ENCODE measurements at regions not wholly inside any gene's neighbourhood (a gene's known extent, or its start where the extent isn't known, plus 50 kb on each side); places are given as distances from the start of the nearest gene placed in this dataset.

GRCh38 chr2:225738735-225739134 is 339.2 kb downstream of the NYAP2 start:
- Histone ChIP-seq H3K4me1 (ENCODE audit: control insufficient read depth, insufficient read depth, low read length) (peaks cover 15% of the 10 kb centered on the region), H3K36me3 (ENCODE audit: control insufficient read depth, insufficient read depth, low read length) (no peaks in the 10 kb centered on the region), H3K27me3 (ENCODE audit: control insufficient read depth, insufficient read depth, low read length) (no peaks in the 10 kb centered on the region), H3K4me3 (ENCODE audit: low read depth in 2 of 2, low read length in 2 of 2) (no peak overlapping the region), H3K27ac (ENCODE audit: low read length) (peak overlapping the region; percentile 1; the same call in 1 of the 2 replicates), H3K9me3 (ENCODE audit: control insufficient read depth, insufficient read depth, low read depth, low read length) (no peaks in the 10 kb centered on the region; the same call in 1 of the 2 replicates)
- ChIA-PET POLR2A (no interaction called here), CTCF (no interaction called here)
- intact Hi-C loops (cut with micrococcal nuclease; ENCODE audit: unreplicated experiment) (no loop called here), in situ Hi-C loops (cut with HindIII; ENCODE audit: low pct_unique_long_range_greater_than_20kb, low sequenced_read_pairs) (no loop called here)
- ATAC-seq: no peak
- BruUV-seq (replicated peaks): no TSS peak
- DNase-seq (ENCODE audit: low read depth, low spot score): no peak
- TF ChIP-seq CTCF (IDR thresholded peaks at IDR 0.05): no peak
- TF ChIP-seq REST (IDR thresholded peaks at IDR 0.05; ENCODE audit: insufficient read depth in 1 of 2, low read depth in 2 of 2, low read length in 1 of 2): no peak
- TF ChIP-seq SIN3A (IDR thresholded peaks at IDR 0.05; ENCODE audit: borderline replicate concordance, insufficient read depth, low read depth, low read length): no peak
- TF ChIP-seq POLR2AphosphoS5 (IDR thresholded peaks at IDR 0.05; ENCODE audit: low read depth, low read length): no peak
- TF ChIP-seq TCF7L2 (IDR thresholded peaks at IDR 0.05; ENCODE audit: low read depth, low read length): no peak

GRCh38 chr2:225737556-225737955 is 338.0 kb downstream of the NYAP2 start:
- ATAC-seq: peak; percentile 49
- H3K27me3 ChIP-seq (ENCODE audit: control insufficient read depth, insufficient read depth, low read length): no peaks in the 10 kb centered on the region
- H3K27ac ChIP-seq (ENCODE audit: low read length): no peak overlapping the region
- TF ChIP-seq TCF7L2 (IDR thresholded peaks at IDR 0.05; ENCODE audit: low read depth, low read length): no peak
- H3K9me3 ChIP-seq (ENCODE audit: control insufficient read depth, insufficient read depth, low read depth, low read length): no peaks in the 10 kb centered on the region; the same call in 1 of the 2 replicates
- POLR2A ChIA-PET: no interaction called here
- peaks cover 15% of the 10 kb centered on the region for H3K4me1 ChIP-seq (ENCODE audit: control insufficient read depth, insufficient read depth, low read length)
- intact Hi-C loops (cut with micrococcal nuclease; ENCODE audit: unreplicated experiment): no loop called here
- no peak overlapping the region for H3K4me3 ChIP-seq (ENCODE audit: low read depth in 2 of 2, low read length in 2 of 2)
- in situ Hi-C loops (cut with HindIII; ENCODE audit: low pct_unique_long_range_greater_than_20kb, low sequenced_read_pairs): no loop called here
- CTCF ChIA-PET: no interaction called here
- H3K36me3 ChIP-seq (ENCODE audit: control insufficient read depth, insufficient read depth, low read length): no peaks in the 10 kb centered on the region
- DNase-seq (ENCODE audit: low read depth, low spot score): no peak
- no TSS peak for BruUV-seq (replicated peaks)

- Histone ChIP-seq H3K36me3 (ENCODE audit: control insufficient read depth, insufficient read depth, low read length) (no peaks in the 10 kb centered on the region), H3K27ac (ENCODE audit: low read length) (peak overlapping the region; percentile 83), H3K27me3 (ENCODE audit: control insufficient read depth, insufficient read depth, low read length) (no peaks in the 10 kb centered on the region), H3K4me3 (ENCODE audit: low read depth in 2 of 2, low read length in 2 of 2) (no peak overlapping the region), H3K4me1 (ENCODE audit: control insufficient read depth, insufficient read depth, low read length) (peaks cover 15% of the 10 kb centered on the region), H3K9me3 (ENCODE audit: control insufficient read depth, insufficient read depth, low read depth, low read length) (no peaks in the 10 kb centered on the region; the same call in 1 of the 2 replicates)
- TF ChIP-seq POLR2AphosphoS5 (IDR thresholded peaks at IDR 0.05; ENCODE audit: low read depth, low read length): peak; percentile 24; the same call in 1 of the 2 replicates
- TF ChIP-seq CTCF (IDR thresholded peaks at IDR 0.05): no peak
- ChIA-PET CTCF (no interaction called here), POLR2A (no interaction called here)
- BruUV-seq (replicated peaks): no TSS peak
- DNase-seq (ENCODE audit: low read depth, low spot score) (peak; percentile 69), ATAC-seq (peak; percentile 83)
- in situ Hi-C loops (cut with HindIII; ENCODE audit: low pct_unique_long_range_greater_than_20kb, low sequenced_read_pairs): no loop called here
- intact Hi-C loops (cut with micrococcal nuclease; ENCODE audit: unreplicated experiment): no loop called here
These were observed 336.3 kb downstream of the NYAP2 start for GRCh38 chr2:225735844-225736243.

All from Panc1 (cell line).